Loucy (cell line): ENCODE measurements at regions not wholly inside any gene's neighbourhood (a gene's known extent, or its start where the extent isn't known, plus 50 kb on each side); places are given as distances from the start of the nearest gene placed in this dataset.

Experiments used
- H2AFZ ChIP-seq: fragments of 200-600 bp; sonication (generic); 2 replicates; pipeline ENCODE4 v1.6.0; 2016; ENCODE audit warnings: antibody characterized with exemption, mild to moderate bottlenecking, low read length, moderate library complexity
- H3F3A ChIP-seq: fragments of 200-600 bp; 2 replicates; pipeline ENCODE4 v1.6.0; 2016; ENCODE audit warnings: antibody characterized with exemption, low read depth, mild to moderate bottlenecking
- H3K27me3 ChIP-seq: fragments of 200-600 bp; sonication (generic); 2 replicates; pipeline ENCODE4 v1.6.1; 2014; ENCODE audit warnings: low read length, mild to moderate bottlenecking; ENCODE audit not compliant: insufficient read depth, poor library complexity, severe bottlenecking
- H3K36me3 ChIP-seq: fragments of 200-600 bp; sonication (generic); 2 replicates; pipeline ENCODE4 v1.6.1; 2016; ENCODE audit warnings: low read length; ENCODE audit not compliant: insufficient read depth
- H3K4me1 ChIP-seq: fragments of 200-600 bp; sonication (generic); 2 replicates; pipeline ENCODE4 v1.5.1; 2014; ENCODE audit warnings: low read length, mild to moderate bottlenecking; ENCODE audit not compliant: insufficient read depth, poor library complexity, severe bottlenecking
- H3K4me2 ChIP-seq: fragments of 200-600 bp; sonication (generic); 2 replicates; pipeline ENCODE4 v1.6.0; 2014; ENCODE audit warnings: antibody characterized with exemption, low read length, low read depth, mild to moderate bottlenecking; ENCODE audit not compliant: poor library complexity, severe bottlenecking
- H3K4me3 ChIP-seq: fragments of 200-600 bp; sonication (generic); 2 replicates; pipeline ENCODE4 v1.5.1; 2014; ENCODE audit warnings: low read length, mild to moderate bottlenecking, mixed read lengths; ENCODE audit not compliant: poor library complexity, severe bottlenecking
- H3K79me2 ChIP-seq: fragments of 200-600 bp; sonication (generic); 2 replicates; pipeline ENCODE4 v1.6.1; 2014; ENCODE audit warnings: low read length; ENCODE audit not compliant: insufficient read depth
- H3K9ac ChIP-seq: fragments of 200-600 bp; sonication (generic); 2 replicates; pipeline ENCODE4 v1.6.0; 2014; ENCODE audit warnings: mild to moderate bottlenecking, low read depth, low read length, moderate library complexity; ENCODE audit not compliant: poor library complexity, severe bottlenecking
- H3K9me2 ChIP-seq: fragments of 200-600 bp; sonication (generic); replicated peaks from 2 replicates; pipeline ENCODE4 v1.6.1; 2016; ENCODE audit warnings: low read depth, low read length, mixed read lengths
- H3K9me3 ChIP-seq: fragments of 200-600 bp; sonication (generic); 2 replicates; pipeline ENCODE4 v1.6.1; 2014; ENCODE audit warnings: mild to moderate bottlenecking, antibody characterized with exemption, low read length, low read depth; ENCODE audit not compliant: insufficient read depth
- H4K20me1 ChIP-seq: fragments of 200-600 bp; sonication (generic); 2 replicates; pipeline ENCODE4 v1.6.0; 2014; ENCODE audit warnings: antibody characterized with exemption, low read length, mild to moderate bottlenecking; ENCODE audit not compliant: insufficient read depth, poor library complexity, severe bottlenecking
- CTCF ChIP-seq: fragments of 200-600 bp; sonication (generic); conservative IDR thresholded peaks from 2 replicates; pipeline ENCODE4 v1.5.1; 2014; ENCODE audit warnings: mild to moderate bottlenecking, antibody characterized with exemption, low read length
- EZH2phosphoT487 ChIP-seq: fragments of 200-600 bp; IDR thresholded peaks from 2 replicates; pipeline ENCODE4 v1.6.1; 2018; ENCODE audit warnings: antibody characterized with exemption, mild to moderate bottlenecking, moderate library complexity, borderline replicate concordance

GRCh38 chr21:39011911-39012310 lies 171.3 kb downstream of the PSMG1 start:
- no peak overlapping the region for H2AFZ ChIP-seq
- no peaks in the 10 kb centered on the region for H3F3A ChIP-seq
- no peak for TF ChIP-seq EZH2phosphoT487
- no peak overlapping the region for H3K4me3 ChIP-seq
- peaks cover 31% of the 10 kb centered on the region for H3K4me1 ChIP-seq
- no peaks in the 10 kb centered on the region for H3K9me3 ChIP-seq
- no peaks in the 10 kb centered on the region for H3K27me3 ChIP-seq
- H4K20me1 ChIP-seq = no peaks in the 10 kb centered on the region
- H3K36me3 ChIP-seq = no peaks in the 10 kb centered on the region
- H3K9ac ChIP-seq = no peak overlapping the region
- no peak overlapping the region for H3K4me2 ChIP-seq
- H3K9me2 ChIP-seq = no peaks in the 10 kb centered on the region
- no peaks in the 10 kb centered on the region for H3K79me2 ChIP-seq

GRCh38 chr21:39010629-39011404 lies 172.4 kb downstream of the PSMG1 start:
- TF ChIP-seq EZH2phosphoT487 = no peak
- no peak for TF ChIP-seq CTCF
- H2AFZ ChIP-seq = no peak overlapping the region
- no peak overlapping the region for H3K4me2 ChIP-seq

GRCh38 chr21:39009587-39010225 lies 173.5 kb downstream of the PSMG1 start:
- no peak for TF ChIP-seq CTCF
- peaks cover under 1% of the 10 kb centered on the region; the same call in 1 of the 2 replicates for H3F3A ChIP-seq
- no peak overlapping the region for H2AFZ ChIP-seq
- H3K27me3 ChIP-seq = no peaks in the 10 kb centered on the region
- no peaks in the 10 kb centered on the region for H3K79me2 ChIP-seq
- H3K4me3 ChIP-seq = no peak overlapping the region
- no peak overlapping the region for H3K9ac ChIP-seq
- peaks cover 32% of the 10 kb centered on the region for H3K4me1 ChIP-seq
- H3K9me2 ChIP-seq = no peaks in the 10 kb centered on the region
- no peaks in the 10 kb centered on the region for H4K20me1 ChIP-seq
- H3K4me2 ChIP-seq = no peak overlapping the region
- H3K36me3 ChIP-seq = no peaks in the 10 kb centered on the region
- no peaks in the 10 kb centered on the region for H3K9me3 ChIP-seq

More at GRCh38 chr21:39010629-39011404, 172.4 kb downstream of the PSMG1 start:
- H3F3A ChIP-seq = no peaks in the 10 kb centered on the region
- no peak overlapping the region for H3K4me3 ChIP-seq
- H3K27me3 ChIP-seq = no peaks in the 10 kb centered on the region
- H3K9me2 ChIP-seq = no peaks in the 10 kb centered on the region
- no peaks in the 10 kb centered on the region for H3K9me3 ChIP-seq
- H3K4me1 ChIP-seq = peaks cover 30% of the 10 kb centered on the region
- no peaks in the 10 kb centered on the region for H4K20me1 ChIP-seq
- H3K9ac ChIP-seq = no peak overlapping the region
- H3K36me3 ChIP-seq = no peaks in the 10 kb centered on the region
- no peaks in the 10 kb centered on the region for H3K79me2 ChIP-seq
